Ovary (tissue), 3 donors: ENCODE measurements at regions not wholly inside any gene's neighbourhood (a gene's known extent, or its start where the extent isn't known, plus 50 kb on each side); places are given as distances from the start of the nearest gene placed in this dataset.

ENCODE experiments used
- CTCF ChIP-seq, 3 donors: fragments of 450-650 bp in 2 of 3; fragments of 200-600 bp in 1 of 3; IDR thresholded peaks; one replicate each; pipeline versions ENCODE4 v1.5.1 to v1.8.0; 2016 to 2022; ENCODE audit warnings: antibody characterized with exemption in 3 of 3, mild to moderate bottlenecking in 1 of 3
- EP300 ChIP-seq: sonication (generic); formaldehyde crosslinking; IDR thresholded peaks from one replicate; pipeline ENCODE4 v1.6.1; 2017; ENCODE audit warnings: antibody characterized with exemption
- donor health status: DM: no; HTN: no; CAD: no.

- no peak for TF ChIP-seq EP300
- TF ChIP-seq CTCF (IDR thresholded peaks at IDR 0.05) = no peak
Measured at GRCh38 chr9:2459756-2460155, 161.8 kb upstream of the VLDLR start.
